HG03558 (cell line): ENCODE measurements at regions not wholly inside any gene's neighbourhood (a gene's known extent, or its start where the extent isn't known, plus 50 kb on each side); places are given as distances from the start of the nearest gene placed in this dataset.
A peak's percentile ranks its signal among the peaks of the same experiment; 100 is the strongest.
"Not testable (repeated sequence)": the region's sequence is repeated elsewhere in the genome, so short reads cannot be mapped to it uniquely, and the experiment has no call there.

ENCODE experiments used
- ATAC-seq: cut with Tn5 transposase; IDR thresholded peaks from one replicate; pipeline ENCODE4 v1.9.1; 2021; ENCODE audit warnings: moderate number of reproducible peaks; ENCODE audit not compliant: unreplicated experiment; ENCODE audit errors: extremely low read depth

DNA sequence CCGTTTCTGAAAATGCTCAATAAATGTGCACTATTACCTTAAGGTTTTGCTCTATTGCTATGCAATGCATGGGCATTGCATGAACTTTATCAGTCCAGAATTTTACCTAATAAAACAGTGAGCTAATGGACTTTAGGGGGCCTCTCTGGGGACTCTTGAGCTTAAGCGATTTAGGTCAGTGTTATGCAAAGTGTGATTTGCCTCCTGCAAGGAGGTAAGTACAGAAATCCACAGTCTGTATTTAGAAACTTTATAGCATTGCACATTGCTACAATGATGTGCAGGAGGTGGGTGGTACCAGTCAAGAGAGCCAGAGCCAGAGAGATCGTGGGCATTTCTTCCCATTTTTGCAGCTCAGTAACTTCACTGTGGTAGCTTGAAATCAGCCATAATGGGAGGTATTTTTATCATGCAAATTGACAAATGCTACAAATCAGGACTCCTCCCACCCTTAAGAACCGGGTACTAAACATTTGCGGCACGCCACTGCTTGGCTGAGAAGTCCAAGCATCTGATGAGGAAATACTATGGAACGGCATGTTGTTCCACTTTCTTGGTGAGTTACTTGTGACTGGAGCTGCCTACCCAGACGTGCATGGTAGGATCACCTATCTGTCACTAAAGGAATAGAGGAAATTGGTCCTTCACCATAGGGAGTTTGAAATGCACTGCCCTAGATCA is 174.6 kb upstream of the PGRMC2 start:
- ATAC-seq = no peak

DNA sequence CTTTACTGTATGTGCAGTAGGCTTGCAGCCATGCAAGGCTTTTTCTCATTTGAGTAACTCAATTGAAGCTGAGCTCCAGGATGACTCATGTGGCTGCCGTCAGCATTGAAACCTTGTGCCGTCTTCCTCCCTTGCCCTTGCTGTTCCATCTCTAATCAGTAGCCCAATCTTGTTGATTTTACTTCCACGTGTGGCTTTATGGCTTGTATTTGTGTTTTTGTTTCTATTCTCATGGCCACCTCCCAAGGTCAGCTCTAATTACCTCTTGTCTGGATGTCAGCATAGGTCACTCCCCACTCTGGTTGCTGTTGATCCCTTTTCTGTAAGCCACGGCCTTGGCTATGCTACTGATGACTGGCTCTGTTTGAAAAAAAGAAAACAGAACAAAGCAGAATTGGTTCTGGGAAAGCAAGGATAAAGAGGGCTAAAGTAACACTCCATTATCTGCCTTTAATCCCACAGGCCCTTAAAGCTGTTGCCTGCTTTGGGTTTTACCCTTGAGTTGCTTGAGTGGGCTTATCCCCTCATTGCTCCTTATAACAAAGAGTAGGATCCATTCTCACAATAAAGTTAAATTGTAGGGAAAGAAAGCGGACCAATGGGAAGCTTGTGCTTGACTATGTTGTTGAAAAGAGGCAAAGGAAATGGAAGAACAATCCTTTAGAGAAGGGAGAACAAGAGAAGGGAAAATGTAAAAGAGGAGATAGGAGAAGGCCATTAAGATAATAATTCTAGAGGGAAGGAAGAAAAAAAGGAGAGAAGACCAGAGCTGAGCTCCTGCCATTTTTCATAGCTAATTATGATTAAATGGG is 173.9 kb upstream of the PGRMC2 start:
- ATAC-seq = no peak

DNA sequence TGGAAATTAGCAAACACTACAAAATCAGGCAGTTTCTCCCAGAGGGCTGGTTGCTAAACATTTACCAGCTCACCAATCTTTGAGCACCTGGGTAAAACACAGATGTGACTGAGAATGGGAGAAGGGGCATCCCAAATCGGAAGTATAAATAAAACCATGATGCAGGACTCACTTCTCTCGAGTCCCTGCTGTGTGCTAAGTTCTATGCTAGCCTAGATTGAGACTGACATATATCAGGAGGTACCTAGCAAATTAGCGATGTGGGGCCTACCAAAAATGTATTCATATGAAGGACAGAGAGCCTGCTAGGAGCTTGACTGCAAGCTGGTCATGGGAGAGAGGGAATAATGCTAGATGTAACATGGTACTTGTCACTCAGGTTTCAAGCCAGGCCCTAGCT is 171.9 kb upstream of the PGRMC2 start:
- ATAC-seq = no peak

DNA sequence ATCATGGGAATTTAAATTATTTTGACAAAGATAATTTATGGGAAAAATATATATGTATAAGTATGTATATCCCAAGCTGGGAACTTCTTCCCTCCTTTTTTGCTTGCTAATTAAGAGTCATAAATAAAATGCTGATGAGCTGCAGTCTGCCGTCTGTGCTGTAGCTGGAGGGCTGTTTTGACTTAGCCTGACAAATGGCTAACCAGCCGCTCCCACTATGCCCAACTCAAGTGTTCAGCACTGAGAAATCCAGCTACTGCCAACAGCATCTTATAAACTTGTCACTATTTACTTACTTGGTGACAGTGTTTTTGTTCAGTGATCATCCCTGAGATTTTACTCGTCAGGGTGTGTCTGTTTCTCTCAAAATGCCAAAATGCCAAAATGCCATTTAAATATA is 171.2 kb upstream of the PGRMC2 start:
- ATAC-seq = no peak

DNA sequence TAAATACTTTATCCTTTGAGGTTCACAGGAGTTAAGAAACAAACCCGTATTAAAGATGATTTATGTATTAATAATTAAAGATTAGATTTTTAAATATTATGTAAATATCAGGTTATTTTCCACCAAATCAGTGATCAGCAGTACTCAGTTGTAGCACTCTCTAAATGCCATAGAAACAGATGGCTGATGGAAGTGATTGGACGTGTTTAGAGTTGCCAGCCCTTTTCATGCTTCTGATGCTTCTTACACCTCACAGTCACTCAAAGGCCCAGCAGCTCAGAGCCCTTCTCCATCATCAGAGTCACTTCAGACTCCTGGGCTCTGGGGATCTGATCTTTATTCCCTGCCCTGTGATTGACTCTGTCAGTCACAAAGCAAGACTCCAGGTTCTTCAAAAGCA is 170.1 kb upstream of the PGRMC2 start:
- ATAC-seq = no peak

DNA sequence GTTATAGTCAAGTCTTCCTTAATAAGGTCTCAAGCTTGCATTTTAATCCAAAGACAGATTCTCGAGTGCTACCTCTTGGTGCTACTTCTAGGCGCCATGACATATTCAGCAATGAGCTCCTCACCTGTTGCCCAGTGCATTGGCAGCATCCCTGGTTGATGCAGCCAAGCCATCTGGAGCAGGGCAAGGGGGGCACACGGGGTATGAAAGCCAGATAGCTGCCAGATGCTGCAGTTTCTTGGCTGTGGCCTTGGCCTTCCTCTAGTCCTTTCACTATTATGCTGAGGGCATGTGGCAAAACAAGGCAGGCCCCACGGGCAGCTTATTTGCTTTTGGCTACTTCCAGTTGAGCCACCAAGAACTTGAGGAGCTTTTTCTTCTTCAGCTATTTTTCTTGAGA is 168.6 kb upstream of the PGRMC2 start:
- ATAC-seq = no peak

DNA sequence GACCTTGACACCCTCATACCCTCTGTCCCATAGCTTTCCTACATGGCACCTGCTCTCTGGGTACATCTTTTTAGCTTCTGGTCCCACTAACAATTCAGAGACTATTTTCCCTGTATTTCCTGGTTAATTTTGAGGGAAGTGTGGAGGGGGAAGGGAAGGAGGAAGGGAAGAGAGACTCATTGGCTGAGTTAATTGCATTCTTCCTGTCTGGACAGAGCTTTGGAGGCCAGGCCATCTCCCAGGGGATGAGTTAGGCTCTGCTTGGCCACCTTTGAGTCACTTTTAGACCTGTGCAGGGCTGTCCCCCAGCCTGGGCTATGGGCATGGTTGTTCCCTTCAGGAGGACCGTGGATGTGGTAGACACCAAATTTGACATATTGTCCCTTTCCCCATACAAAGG is 167.9 kb upstream of the PGRMC2 start:
- no peak for ATAC-seq

DNA sequence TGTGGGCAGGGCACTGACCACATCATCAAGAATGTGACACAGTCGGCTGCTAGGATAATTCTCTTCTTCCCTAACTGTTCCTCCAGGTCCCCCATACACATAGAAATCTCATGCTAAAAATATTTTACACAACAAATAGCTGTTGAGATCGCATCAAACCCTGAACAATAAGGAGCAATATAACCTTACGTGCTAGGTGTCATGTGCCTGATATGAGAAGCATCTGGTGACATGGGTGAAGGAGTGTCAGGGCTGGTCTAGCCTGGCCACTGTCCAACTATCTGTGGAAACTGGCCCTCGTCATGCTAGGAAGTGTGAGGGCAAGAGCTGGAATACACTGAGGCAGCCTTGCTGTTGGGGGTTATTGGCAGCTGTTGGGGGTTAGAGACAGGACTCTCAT is 167.3 kb upstream of the PGRMC2 start:
- no peak for ATAC-seq

DNA sequence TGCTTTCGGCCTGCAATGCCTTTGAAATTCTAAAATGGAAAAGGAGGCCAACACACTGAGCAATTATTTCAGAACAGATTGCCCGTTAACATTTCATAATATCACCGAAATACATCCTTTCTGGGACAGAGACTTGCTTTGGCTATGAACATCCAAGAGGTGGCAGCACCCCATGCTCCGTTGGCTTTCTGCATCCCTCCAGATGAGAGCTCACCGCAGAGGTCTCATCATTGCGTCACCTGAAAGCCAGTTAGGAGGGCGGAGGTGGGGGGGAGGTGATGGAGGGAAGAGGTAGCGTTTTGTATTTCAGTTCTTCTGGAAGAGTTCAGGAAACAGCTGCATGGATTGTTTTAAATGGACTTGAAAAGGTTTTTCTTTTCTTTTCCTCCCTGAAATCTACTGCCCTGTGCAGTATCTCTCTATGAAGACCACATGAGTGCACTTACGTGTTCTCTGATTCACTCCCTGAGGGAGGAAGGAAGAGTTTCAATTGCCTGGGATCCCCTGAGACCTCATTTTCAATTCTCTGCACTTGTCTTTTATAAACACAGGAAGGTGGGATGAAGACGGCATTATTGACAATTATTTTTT is 166.8 kb upstream of the PGRMC2 start:
- peak; percentile 100 for ATAC-seq

DNA sequence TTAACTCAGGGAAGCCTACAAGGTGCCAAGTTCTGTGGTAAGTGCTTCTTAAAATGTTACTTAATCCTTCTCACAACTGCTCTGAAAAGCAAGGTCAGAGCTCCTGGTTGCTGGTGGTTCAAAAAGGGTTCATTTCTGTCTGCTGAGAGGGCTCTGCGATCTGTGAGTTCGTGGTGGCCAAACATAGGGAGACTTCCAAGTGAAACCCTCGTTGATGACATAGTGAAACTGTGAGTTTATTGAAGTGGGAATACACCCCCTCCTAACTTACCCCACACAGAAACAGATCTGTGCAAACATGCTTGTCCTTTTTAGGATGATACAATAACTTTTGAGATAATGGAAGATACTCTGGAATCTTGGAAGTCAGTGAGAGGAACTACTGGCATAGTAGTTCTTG is 164.8 kb upstream of the PGRMC2 start:
- no peak for ATAC-seq

DNA sequence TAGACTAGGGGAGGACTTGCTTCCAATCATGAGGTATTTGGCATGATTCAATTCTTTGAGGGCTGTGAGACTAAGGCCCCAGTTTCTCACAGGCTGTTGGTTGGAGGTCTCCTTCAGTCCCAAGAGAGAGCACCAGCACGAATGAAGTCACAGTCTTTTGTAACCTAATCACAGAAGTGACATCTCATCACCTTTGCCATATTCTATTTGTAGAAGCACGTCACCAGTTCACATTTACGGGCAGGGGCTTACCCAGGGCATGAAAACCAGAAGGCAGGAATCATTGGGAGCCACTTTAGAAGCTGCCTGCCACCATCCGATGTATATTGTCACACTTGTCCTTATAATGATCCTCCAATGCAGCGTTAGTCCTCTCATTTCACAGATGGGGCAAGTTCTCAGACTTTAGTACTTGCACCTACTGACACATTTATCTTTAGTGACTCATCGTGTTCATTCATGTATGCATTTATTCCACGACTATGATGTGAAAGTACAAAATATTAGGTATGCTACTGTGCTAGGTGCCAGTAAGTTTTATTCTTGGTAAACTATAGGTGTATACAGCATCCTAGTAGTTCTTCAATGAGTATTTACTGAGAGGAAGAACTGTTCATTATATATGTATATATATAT is 163.8 kb upstream of the PGRMC2 start:
- no peak for ATAC-seq

DNA sequence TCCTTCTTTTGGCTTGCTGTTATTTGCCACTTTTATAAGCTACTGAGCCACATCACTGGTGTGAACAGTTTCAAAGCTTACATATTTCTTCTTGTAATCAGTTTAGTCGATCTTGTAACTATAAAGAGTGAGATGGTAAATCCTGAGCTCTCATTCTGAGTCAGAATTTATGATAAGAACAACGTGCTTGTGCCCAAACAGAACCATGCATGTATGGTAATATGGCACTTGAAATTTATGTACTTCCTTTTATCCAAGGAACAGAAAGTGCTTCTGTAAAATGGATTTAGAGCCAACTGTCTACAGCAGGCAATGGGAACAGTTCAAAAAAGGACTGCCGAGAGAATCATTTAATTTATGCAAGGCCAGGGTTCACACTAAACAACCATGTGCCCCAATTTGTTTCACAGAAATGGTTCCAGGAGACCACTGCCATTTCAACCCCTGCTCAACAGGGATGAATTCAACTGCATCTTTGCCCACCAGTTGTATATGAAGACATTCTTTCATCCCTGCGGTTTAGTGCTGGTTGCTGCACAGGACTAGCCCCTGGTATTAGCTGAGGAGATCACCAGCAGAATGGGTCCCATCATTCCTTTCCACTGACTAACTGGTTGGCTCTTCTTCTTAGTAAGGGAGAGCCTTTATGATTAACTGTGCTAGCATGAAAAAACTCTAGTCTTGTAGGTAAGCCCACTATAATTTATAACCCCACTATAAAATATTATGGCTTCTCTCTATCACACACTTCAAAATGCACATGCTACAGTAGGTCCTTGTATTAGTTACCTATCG is 162.9 kb upstream of the PGRMC2 start:
- ATAC-seq = no peak

DNA sequence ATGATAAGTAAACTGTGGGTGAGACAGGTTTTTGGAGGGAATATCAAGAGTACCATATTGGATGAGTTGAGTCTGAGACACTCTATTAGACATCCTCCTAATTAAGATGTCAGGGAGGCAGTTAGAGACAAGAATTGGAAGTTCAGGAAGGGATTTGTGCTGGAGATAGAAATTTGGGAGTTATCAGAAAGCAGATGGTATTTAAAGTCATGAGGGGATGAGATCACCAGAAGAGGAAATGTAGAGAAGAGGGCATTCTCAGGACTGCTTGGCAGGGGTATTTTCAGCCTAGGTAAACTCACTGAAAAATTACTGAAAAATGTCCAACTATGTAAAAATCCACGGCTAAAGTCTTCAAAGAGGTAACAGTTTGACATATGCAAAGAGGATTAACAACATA is 161.6 kb upstream of the PGRMC2 start:
- ATAC-seq = no peak

DNA sequence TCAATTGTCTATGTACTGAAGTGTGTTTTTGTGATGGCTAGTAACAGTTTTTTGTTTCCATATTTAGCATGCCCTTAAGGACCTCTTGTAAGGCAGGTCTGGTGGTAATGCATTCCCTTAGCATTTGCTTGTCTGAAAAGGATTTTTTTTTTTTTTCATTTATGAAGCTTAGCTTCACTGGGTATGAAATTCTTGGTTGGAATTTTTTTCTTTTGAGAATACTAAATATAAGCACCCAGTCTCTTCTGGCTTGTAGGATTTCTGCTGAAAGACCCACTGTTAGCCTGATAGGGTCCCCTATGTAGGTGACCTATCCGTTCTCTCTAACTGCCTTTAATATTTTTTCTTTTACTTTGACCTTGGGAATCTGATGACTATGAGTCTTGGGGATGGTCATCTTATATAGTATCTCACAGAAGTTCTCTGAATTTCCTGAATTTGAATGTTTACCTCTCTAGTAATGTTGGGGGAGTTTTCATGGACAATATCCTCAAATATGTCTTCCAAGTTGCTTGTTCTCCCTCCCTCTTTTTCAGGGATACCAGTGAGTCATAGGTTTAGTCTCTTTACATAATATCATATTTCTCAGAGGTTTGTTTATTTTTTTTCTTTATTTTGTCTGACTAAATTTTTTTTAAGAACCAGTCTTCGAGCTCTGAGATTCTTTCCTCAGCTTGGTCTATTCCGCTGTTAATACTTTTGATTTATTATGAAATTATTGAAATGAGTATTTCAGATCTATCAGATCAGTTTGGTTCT is 157.1 kb upstream of the PGRMC2 start:
- no peak for ATAC-seq

DNA sequence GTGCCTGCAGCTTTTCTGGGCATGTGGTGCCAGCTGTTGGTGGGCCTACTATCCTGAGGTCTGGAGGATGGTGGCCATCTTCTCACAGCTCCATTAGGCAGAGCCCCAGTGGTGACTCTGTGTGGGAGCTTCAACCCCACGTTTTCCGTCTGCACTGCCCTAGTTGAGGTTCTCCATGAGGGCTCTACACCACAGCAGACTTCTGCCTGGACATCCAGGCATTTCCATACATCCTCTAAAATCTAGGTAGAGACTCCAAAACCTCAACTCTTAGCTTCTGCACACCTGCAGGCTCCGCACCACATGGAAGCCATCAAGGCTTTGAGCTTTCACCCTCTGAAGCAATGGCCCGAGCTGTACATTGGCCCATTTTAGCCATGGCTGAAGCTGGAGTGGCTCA is 153.3 kb upstream of the PGRMC2 start:
- ATAC-seq = no peak

DNA sequence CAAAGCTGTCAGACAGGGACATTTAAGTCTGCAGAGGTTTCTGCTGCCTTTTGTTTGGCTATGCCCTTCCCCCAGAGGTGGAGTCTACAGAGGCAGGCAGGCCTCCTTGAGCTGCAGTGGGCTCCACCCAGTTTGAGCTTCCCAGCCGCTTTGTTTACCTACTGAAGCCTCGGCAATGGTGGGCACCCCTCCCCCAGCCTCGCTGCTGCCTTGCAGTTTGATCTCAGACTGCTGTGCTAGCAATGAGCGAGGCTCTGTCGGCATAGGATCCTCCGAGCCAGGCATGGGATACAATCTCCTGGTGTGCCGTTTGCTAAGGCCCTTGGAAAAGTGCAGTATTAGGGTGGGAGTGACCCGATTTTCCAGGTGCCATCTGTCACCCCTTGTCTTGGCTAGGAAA is 149.4 kb upstream of the PGRMC2 start:
- not testable (repeated sequence) for ATAC-seq

DNA sequence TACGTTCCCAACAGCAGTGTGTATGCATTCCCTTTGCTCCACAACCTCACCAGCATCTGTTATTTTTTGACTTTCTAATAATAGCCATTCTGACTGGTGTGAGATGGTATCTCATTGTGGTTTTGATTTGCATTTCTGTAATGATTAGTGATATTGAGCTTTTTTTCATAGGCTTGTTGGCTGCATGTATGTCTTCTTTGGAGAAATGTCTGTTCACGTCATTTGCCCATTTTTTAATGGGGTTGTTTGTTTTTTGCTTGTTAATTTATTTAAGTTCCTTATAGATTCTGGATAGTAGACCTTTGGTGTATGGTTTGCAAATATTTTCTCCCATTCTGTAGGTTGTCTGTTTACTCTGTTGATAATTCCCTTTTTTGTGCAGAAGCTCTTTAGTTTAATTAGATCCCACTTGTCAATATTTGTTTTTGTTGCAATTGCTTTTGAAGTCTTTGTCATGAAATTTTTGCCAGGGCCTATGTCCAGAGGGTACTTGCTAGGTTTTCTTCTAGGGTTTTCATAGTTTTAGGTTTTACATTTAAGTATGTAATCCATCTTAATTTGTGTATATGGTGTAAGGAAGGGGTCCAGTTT is 141.5 kb upstream of the PGRMC2 start:
- not testable (repeated sequence) for ATAC-seq

DNA sequence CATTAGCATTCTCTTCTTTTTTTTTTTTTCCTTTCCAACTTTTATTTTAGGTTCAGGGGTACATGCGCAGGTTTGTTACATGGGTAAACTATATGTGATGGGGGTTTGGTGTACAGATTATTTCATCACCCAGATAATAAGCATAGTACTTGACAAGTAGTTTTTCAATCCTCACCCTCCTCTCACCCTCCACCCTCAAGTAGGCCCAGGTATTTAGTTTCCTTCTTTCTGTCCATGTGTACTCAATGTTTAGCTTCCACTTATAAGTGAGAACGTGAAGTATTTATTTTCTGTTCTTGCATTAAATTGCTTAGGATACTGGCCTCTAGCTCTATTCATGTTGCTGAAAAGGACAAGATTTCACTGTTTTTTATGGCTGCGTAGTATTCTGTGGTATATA is 140.8 kb upstream of the PGRMC2 start:
- ATAC-seq = no peak

DNA sequence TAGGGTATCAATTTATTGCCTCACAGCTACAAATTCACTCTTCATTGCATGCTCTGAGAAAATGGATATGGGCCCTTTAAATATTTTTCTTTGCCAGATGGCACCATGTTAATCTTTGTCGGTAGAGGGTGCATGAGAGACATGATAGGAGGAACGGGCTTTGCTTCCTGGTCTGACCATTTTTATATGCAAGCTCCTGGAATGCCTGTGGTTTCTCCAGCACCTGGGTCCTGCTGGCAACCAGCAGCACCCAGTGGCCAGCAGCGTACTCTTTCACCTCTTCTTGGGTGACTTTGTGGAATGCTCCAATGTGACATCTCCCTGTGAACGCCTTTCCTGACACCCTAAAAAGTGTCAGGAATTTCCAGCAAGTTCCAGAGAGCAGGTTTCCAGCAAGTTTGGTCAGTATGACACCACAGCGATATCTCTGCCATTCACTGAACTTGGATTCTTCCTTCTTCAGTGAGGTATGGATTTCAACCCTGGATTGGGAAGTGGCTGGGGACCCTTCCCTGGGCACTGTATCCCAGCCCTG is 140.3 kb upstream of the PGRMC2 start:
- ATAC-seq = no peak
